ENCODE measurements at regions not wholly inside any gene's neighbourhood (a gene's known extent, or its start where the extent isn't known, plus 50 kb on each side); places are given as distances from the start of the nearest gene placed in this dataset.
A peak's percentile ranks its signal among the peaks of the same experiment; 100 is the strongest.

- no peak for DNase-seq (ENCODE audit: low spot score)
These were observed 241.6 kb upstream of the SALL1 start for GRCh38 chr16:51392521-51393187.

DNA sequence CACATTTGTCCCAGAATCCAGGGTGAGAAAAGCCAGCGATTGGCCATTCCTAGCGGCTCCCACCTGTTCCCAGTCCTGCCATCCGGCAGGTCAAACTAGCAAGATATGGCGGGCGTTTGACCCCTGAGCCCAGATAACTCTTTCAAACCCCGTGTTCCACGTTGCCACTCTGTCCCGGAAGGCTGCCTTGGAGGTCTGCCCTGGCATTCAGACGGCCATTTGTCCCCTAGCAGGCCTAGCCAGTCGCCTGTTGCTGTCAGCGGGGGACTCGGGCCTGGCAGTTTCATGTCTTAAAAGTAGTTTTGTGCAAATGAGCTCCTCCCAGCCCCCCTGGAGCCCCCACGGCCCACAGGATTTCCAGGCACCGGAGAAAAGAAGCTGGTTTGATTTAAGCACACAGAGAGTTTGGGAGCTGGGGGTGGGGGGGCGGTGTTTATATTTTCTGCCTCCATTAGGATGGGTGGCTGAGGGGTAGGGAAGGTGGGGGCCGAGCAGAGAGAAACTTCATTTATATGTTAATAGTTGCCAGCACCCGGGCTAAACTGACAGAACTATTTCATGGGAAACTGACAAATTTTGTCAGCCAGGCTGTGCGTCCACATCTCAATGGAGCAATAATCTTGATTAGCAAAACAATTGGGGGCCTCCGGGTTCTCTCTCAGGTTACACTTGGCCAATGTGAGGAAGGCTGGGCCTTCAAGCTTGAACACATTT is 240.9 kb upstream of the SALL1 start:
- no peak for DNase-seq (ENCODE audit: low spot score)

DNA sequence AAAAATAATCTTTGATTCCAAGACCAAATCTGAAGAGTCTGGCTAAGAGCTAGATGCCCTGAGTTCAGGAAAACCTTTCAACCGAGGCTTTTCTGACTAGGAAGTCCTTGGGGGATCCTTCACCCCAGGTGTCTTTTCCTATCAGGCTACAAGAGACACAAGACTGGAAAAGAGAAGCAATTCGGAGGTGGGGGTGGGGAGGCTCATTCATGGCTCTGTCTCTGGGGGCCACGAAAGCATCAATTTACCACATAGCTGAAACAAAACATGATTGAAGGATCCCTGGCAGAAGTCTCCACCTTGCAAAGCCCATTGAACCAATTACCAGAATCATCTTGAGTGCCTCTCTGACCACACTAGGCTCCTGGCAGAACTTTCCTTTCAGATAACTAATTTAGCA is 239.8 kb upstream of the SALL1 start:
- DNase-seq (ENCODE audit: low spot score), result no peak

GRCh38 chr16:51389881-51390280 is 238.8 kb upstream of the SALL1 start:
- DNase-seq (ENCODE audit: low spot score), result no peak

DNA sequence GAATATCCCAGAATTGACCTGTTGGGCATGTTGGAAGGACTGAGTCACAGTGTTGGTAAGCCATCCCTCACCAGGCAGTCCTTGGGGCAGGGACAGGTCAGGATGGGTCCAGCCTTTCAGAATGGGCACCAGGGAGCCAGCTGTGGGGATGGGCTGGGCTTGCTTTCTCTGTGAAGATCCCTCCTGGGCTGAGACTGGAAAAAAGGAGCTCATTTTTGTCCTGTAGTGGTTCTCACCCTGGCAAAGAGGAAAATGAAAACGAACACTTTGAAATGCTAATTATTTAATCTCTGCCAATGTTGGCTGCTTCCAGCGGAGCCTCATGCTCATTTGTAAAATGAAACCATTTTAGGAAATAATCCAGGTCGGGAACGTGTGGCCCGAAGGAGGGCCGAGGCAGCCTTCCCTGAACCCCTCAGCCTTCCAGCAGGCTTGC is 237.5 kb upstream of the SALL1 start:
- peak; percentile 23 for DNase-seq (ENCODE audit: low spot score)

DNA sequence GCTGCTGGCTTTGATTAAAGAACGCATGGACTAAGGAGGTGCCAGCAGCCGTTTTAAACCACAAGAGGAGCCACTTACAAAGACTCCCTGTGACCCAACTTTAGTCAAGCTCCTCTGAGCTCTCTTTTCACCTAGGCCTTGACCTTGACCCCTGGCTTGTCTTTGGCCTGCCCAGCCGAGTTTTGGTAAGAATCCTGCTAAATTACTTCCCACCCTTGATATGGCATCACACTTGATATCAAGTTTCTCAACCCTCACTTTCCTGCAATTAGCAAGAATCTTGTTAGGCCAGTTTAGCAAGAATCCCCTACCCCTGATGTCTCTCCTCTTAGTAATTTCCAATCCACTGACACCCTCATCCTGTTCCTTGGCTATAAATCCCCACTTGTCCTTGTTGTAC is 232.8 kb upstream of the SALL1 start:
- no peak for DNase-seq (ENCODE audit: low spot score)

DNA sequence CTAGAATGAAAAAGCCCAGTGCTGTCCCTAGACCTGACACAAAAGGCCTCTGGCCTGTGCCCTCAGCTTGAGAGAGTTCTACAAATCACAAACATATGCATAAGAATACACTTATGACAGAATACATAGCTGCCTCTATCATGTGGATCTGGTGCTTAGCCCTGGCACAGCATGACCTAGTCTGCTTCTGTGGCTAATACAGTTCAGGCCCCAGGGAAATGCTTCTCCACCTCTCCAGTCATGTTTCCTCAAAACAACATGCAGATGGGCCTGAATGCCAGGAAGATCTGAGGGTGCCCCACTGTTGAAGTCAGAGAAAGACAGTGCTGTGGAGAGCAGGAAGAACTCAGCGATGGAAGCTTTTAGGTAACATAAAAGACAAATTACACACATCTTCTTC is 231.9 kb upstream of the SALL1 start:
- no peak for DNase-seq (ENCODE audit: low spot score)

GRCh38 chr16:51382211-51382610 is 231.1 kb upstream of the SALL1 start:
- DNase-seq (ENCODE audit: low spot score), result no peak

- no peak for DNase-seq (ENCODE audit: low spot score)
These were observed 225.0 kb upstream of the SALL1 start for GRCh38 chr16:51376080-51376479.

DNA sequence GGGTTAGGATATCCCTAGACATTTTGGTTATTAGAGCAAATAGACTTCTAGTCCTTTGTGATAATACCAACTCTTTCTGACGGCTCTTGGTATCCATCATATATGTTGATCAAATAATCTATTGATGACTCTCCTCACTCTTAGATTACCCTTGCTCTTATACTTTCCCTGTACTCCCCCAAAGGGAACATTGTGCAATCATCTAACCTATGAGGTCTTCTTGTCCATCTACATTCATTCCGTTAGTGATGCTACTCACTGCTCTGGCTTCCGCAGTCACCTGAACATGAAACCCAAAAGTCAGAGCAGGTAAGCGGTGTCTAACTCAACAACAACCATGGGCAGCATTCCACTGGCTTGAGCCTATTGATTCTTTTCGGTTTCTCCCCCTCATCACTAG is 223.7 kb upstream of the SALL1 start:
- no peak for DNase-seq (ENCODE audit: low spot score)

GRCh38 chr16:51374346-51374745 is 223.3 kb upstream of the SALL1 start:
- DNase-seq (ENCODE audit: low spot score), result no peak

GRCh38 chr16:51365715-51366114 is 214.6 kb upstream of the SALL1 start:
- DNase-seq (ENCODE audit: low spot score), result no peak

DNA sequence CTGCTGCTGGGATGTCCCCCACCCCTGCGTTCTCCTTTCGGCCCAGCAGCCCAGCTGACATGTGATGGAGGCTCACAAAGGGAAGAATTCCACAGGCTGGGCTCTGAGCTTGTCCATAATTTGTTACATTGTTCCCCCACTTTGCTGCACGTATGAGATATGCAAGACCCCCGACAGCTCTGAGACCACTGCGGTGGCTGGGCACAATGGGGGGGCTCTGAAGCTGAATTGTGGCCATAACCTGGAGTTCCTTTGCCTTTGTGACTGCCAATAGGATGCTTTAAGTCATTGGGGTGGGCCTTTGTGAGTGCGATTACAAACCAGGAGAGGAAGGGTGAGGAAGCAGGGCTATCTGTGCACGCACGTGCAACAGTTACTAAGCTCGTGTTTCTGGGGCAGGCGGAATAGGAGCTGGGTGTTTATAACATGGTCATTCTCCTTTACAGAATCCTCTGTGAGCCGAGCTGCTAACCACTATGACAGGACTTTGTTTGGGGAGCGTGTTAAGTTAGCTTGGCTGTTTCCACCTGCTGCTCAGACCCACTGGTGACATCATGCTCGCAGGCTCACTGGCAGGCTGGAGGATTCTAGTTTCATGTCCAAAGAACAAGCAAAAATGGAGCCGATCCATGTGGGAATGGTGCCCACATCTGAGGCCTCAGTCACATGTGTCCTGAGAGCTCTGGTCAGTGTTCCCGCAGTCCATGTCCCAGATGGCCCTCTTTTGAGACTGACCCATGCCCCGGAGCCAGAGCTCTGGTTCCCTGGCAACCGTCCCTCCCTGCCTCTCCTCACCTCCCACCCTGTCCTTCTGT is 208.3 kb upstream of the SALL1 start:
- peak; percentile 83 for DNase-seq (ENCODE audit: low spot score)

DNA sequence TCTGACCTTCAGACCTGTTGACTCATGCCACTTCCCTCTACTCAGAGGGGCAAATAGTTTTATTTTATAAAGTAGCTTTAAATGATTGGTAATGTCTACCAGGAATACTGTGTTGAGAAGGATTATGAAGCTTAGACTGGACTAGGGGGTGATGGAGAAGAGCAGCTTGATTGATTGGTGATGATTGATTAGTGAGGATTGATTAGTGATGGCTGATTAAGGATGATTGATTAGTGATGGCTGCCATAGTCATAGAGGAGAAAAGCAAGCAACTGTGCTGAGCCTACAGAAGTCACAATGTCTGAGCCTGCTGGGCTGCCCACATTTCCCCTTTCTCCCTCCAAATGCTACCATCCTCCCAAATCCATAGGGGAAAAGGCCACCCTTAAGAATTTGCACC is 206.8 kb upstream of the SALL1 start:
- DNase-seq (ENCODE audit: low spot score), result no peak

- peak; percentile 19 for DNase-seq (ENCODE audit: low spot score)
These were observed 204.8 kb upstream of the SALL1 start for GRCh38 chr16:51355875-51356274.

GRCh38 chr16:51355195-51355594 is 204.1 kb upstream of the SALL1 start:
- no peak for DNase-seq (ENCODE audit: low spot score)

DNA sequence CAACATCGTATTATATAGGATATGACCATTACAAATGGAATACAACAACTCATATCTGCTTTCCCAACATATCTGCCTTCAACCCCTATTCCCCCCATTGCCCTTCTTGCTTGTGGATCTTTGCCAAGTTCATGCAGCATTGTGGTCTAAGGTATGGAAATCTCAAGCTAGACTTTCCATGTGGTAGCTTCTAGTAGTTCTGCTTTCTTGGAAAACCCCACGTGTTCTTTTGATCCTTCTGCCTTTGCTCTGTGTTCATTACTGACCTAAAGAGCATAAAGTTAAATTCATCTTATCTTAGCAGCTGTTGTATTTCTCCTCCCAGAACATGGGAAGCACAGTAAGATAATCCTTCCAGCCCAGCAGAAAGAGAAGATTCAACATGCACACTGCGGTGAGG is 202.0 kb upstream of the SALL1 start:
- no peak for DNase-seq (ENCODE audit: low spot score)

DNA sequence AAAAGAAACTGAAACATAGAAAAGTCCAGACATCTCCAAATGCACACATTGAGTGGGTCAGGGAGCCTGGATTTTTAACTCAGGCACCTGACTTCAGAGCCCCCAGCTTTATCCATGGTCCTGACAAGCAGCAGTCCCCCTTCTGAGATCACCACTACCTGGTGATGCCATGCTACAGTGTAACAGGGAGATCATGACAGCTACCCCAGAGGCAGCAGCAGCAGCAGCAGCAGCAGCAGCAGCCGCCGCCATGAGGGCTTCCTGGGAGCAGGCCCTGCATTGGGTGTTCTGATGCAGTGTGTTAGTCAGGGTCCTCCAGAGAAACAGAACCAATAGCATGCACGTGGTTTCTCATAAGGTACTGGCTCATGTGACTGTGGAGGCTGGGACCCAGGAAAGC is 198.6 kb upstream of the SALL1 start:
- DNase-seq (ENCODE audit: low spot score), result no peak

DNA sequence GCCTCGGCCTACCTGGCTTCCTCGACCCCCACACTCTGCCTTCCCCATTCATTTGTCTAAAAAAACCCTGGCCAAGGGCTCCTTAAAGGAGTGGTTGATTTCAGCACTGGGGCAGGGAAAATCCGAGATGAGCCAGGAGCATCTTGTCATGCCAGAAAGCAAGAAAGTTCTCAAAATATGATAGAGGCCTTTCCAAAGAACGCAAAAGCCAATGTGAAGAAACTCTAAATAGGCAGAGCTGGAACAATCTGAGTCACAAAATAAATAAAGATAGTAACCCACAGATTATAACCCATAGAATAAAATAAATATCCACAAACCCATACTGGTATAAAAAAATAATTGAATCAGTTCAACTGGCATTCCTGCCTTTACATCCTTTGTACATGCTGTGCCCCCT is 192.3 kb upstream of the SALL1 start:
- no peak for DNase-seq (ENCODE audit: low spot score)

DNA sequence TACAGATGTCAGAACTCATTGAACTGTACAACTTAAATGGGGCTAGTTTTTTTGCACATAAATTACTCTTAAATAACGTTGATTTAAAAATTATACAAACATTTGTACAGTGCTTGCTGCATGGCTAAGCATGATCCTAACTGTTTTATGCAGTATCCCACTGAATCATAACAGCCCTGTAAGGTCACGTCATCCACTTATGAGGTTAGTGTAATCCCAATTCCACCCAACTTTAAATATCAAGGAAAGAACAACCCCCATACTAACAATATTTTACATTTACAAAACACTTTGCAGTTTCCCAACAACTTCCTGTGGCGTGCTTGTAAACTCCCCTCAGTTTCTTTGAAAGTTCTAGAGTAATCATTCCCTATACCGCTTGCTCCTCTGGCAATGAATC is 190.1 kb upstream of the SALL1 start:
- DNase-seq (ENCODE audit: low spot score), result no peak

DNA sequence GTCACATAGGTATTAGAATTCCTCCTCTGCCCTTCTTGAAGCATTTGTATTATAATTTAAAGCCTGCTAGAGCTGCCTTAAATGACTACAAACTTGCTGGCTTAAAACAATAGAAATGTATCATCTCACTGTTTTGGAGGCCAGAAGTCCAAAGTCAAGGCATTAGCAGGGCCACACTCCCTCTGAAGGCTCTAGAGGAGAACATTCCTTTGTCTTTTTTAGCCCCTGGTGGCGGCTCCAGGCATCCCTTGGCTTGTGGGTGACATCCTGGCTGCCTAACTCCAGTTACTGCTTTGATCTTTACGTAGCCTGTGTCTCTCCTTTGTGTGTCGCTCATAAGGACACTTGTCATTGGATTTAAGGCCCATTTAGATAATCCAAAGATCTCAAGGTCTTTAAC is 186.6 kb upstream of the SALL1 start:
- no peak for DNase-seq (ENCODE audit: low spot score)

DNA sequence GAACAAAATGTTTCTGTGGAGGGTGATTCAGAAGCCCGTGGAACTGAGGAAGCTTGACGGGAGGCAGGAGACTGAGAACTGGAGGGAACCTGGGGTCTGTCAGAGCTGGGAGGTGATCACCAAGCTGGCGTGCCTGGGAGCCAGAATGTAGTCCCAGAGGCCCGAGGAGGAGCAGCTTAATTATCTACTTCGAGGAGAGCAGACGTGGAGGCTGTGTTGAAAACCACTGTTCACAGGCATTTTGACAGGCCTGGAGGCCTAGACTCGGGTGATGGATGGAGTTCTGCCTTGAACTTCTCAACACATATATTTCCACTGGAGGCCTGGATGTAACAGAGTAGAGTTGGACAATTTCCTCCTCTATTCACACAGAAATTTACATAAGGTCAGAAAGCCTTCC is 177.7 kb upstream of the SALL1 start:
- DNase-seq (ENCODE audit: low spot score), result no peak

GRCh38 chr16:51327001-51327400 is 175.9 kb upstream of the SALL1 start:
- no peak for DNase-seq (ENCODE audit: low spot score)
